SU-DHL-6 (cell line): ENCODE measurements at regions not wholly inside any gene's neighbourhood (a gene's known extent, or its start where the extent isn't known, plus 50 kb on each side); places are given as distances from the start of the nearest gene placed in this dataset.

Experiments used
- H2AFZ ChIP-seq: fragments of 200-600 bp; sonication (generic); 2 replicates; pipeline ENCODE4 v1.6.1; 2014; ENCODE audit warnings: low read depth, mild to moderate bottlenecking, moderate library complexity, mixed read lengths, antibody characterized with exemption, low read length; ENCODE audit not compliant: severe bottlenecking
- H3F3A ChIP-seq: fragments of 200-600 bp; shearing (Covaris generic); 2 replicates; pipeline ENCODE4 v1.6.0; 2016; ENCODE audit warnings: antibody characterized with exemption, mild to moderate bottlenecking; ENCODE audit not compliant: insufficient read depth
- H3K27ac ChIP-seq: fragments of 200-600 bp; sonication (generic); 2 replicates; pipeline ENCODE4 v1.5.1; 2016; ENCODE audit warnings: low read depth, mild to moderate bottlenecking, low read length, moderate library complexity, mixed read lengths
- H3K27me3 ChIP-seq: fragments of 200-600 bp; sonication (generic), shearing (Covaris generic); 2 replicates; pipeline ENCODE4 v1.6.0; 2014; ENCODE audit warnings: mild to moderate bottlenecking, low read length
- H3K36me3 ChIP-seq: fragments of 200-600 bp; sonication (generic); 2 replicates; pipeline ENCODE4 v1.6.1; 2014; ENCODE audit warnings: mild to moderate bottlenecking, low read length, mixed read lengths
- H3K4me2 ChIP-seq: fragments of 300-600, 200-600 bp; shearing (Covaris generic), sonication (generic); 2 replicates; pipeline ENCODE4 v1.6.0; 2014; ENCODE audit warnings: low read length, low read depth, mild to moderate bottlenecking; ENCODE audit not compliant: poor library complexity, severe bottlenecking
- H3K4me3 ChIP-seq: fragments of 200-600 bp; sonication (generic); 2 replicates; pipeline ENCODE4 v1.5.1; 2014; ENCODE audit warnings: antibody characterized with exemption, low read length, mild to moderate bottlenecking, mixed read lengths; ENCODE audit not compliant: insufficient read depth, poor library complexity, severe bottlenecking
- H3K79me2 ChIP-seq: fragments of 200-600 bp; sonication (generic); 2 replicates; pipeline ENCODE4 v1.6.1; 2014; ENCODE audit warnings: mild to moderate bottlenecking, low read length, moderate library complexity; ENCODE audit not compliant: insufficient read depth
- H3K9ac ChIP-seq: fragments of 200-600 bp; sonication (generic); 2 replicates; pipeline ENCODE4 v1.7.0; 2014; ENCODE audit warnings: mild to moderate bottlenecking, low read length
- H3K9me2 ChIP-seq: fragments of 200-600 bp; sonication (generic); replicated peaks from 2 replicates; pipeline ENCODE4 v1.6.1; 2014; ENCODE audit warnings: low read length; ENCODE audit not compliant: insufficient read depth
- H3K9me3 ChIP-seq: fragments of 200-600 bp; sonication (generic); 2 replicates; pipeline ENCODE4 v1.6.1; 2014; ENCODE audit warnings: low read length, mixed read lengths; ENCODE audit not compliant: insufficient read depth
- H4K20me1 ChIP-seq: fragments of 200-600 bp; sonication (generic); 2 replicates; pipeline ENCODE4 v1.6.1; 2014; ENCODE audit warnings: low read depth, mild to moderate bottlenecking, antibody characterized with exemption, low read length, moderate library complexity, mixed read lengths
- EZH2phosphoT487 ChIP-seq: fragments of 200-600 bp; sonication (generic), shearing (Covaris generic); conservative IDR thresholded peaks from 2 replicates; pipeline ENCODE4 v1.6.1; 2018; ENCODE audit warnings: mild to moderate bottlenecking, antibody characterized with exemption, low read length, moderate library complexity, mixed read lengths
- TF ChIP-seq, protein P1 (sequence below): fragments of 200-600 bp; sonication (generic); IDR thresholded peaks from one replicate; pipeline ENCODE4 v1.5.1; 2017; ENCODE audit warnings: antibody characterized with exemption, mild to moderate bottlenecking, low read length, moderate library complexity; ENCODE audit not compliant: insufficient read depth, poor library complexity, severe bottlenecking

- no peaks in the 10 kb centered on the region for H3F3A ChIP-seq
- H3K9me2 ChIP-seq = no peaks in the 10 kb centered on the region
- no peaks in the 10 kb centered on the region for H3K79me2 ChIP-seq
- no peaks in the 10 kb centered on the region for H3K36me3 ChIP-seq
- no peak overlapping the region for H3K9ac ChIP-seq
- no peak overlapping the region for H2AFZ ChIP-seq
- TF ChIP-seq EZH2phosphoT487 = no peak
- TF ChIP-seq, protein P1, sequence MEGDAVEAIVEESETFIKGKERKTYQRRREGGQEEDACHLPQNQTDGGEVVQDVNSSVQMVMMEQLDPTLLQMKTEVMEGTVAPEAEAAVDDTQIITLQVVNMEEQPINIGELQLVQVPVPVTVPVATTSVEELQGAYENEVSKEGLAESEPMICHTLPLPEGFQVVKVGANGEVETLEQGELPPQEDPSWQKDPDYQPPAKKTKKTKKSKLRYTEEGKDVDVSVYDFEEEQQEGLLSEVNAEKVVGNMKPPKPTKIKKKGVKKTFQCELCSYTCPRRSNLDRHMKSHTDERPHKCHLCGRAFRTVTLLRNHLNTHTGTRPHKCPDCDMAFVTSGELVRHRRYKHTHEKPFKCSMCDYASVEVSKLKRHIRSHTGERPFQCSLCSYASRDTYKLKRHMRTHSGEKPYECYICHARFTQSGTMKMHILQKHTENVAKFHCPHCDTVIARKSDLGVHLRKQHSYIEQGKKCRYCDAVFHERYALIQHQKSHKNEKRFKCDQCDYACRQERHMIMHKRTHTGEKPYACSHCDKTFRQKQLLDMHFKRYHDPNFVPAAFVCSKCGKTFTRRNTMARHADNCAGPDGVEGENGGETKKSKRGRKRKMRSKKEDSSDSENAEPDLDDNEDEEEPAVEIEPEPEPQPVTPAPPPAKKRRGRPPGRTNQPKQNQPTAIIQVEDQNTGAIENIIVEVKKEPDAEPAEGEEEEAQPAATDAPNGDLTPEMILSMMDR = no peak
- H3K27ac ChIP-seq = no peak overlapping the region
- H3K4me2 ChIP-seq = no peak overlapping the region
- no peak overlapping the region for H3K4me3 ChIP-seq
- H3K9me3 ChIP-seq = no peaks in the 10 kb centered on the region
- no peaks in the 10 kb centered on the region for H4K20me1 ChIP-seq
- no peaks in the 10 kb centered on the region for H3K27me3 ChIP-seq
Observed at GRCh38 chr15:81962482-81962881, 83.3 kb downstream of the MEX3B start.

DNA sequence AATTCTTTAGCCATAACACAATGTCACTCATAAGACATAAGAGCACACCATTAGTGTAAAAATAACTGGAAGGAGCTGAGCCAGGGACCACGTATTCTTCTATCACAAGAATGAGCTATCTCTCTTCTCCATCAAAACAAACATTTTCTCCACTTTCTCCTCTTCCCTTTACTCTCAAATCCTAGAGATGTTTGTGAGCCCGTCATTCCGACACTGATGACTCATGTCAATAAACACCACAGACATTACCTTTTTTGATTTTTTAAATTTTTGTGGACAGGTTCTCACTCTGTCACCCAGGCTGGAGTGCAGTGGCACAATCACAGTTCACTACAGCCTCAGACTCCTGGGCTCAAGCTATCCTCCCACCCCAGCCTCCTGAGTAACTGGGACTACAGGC, 86.6 kb downstream of the MEX3B start:
- Histone ChIP-seq H2AFZ (no peak overlapping the region), H3K9ac (no peak overlapping the region), H4K20me1 (no peaks in the 10 kb centered on the region), H3K27me3 (no peaks in the 10 kb centered on the region), H3K9me3 (no peaks in the 10 kb centered on the region), H3K4me3 (no peak overlapping the region), H3K4me2 (no peak overlapping the region), H3K79me2 (no peaks in the 10 kb centered on the region), H3F3A (no peaks in the 10 kb centered on the region), H3K36me3 (no peaks in the 10 kb centered on the region), H3K27ac (no peak overlapping the region), H3K9me2 (no peaks in the 10 kb centered on the region)
- TF ChIP-seq, protein P1 = no peak
- TF ChIP-seq EZH2phosphoT487 = no peak

DNA sequence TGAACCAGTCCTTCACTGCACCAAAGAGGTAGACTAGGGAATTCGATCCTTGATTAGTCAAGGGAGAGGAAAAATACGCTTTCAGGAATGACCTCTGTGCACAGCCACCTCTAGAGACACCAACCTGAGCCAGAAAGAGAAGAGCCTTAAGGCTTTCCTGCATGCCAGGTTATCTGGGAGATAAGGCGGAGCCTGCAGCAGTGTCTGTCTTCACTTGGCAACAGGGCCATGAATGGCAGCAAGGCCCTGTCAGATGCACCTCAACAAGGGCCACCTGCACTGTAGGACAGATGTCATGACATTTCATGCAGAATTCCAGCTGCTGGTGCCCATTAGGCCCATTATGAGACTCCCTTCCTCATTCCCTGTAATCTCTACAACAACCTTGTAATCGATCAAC, 88.1 kb downstream of the MEX3B start:
- Histone ChIP-seq H3F3A (no peaks in the 10 kb centered on the region), H3K9ac (no peak overlapping the region), H3K4me2 (no peak overlapping the region), H3K27me3 (no peaks in the 10 kb centered on the region), H2AFZ (no peak overlapping the region), H4K20me1 (no peaks in the 10 kb centered on the region), H3K9me2 (no peaks in the 10 kb centered on the region), H3K79me2 (no peaks in the 10 kb centered on the region), H3K4me3 (no peak overlapping the region), H3K36me3 (no peaks in the 10 kb centered on the region), H3K9me3 (no peaks in the 10 kb centered on the region), H3K27ac (no peak overlapping the region)
- no peak for TF ChIP-seq EZH2phosphoT487
- TF ChIP-seq, protein P1 = no peak
